ENCODE measurements at regions not wholly inside any gene's neighbourhood (a gene's known extent, or its start where the extent isn't known, plus 50 kb on each side); places are given as distances from the start of the nearest gene placed in this dataset.
A peak's percentile ranks its signal among the peaks of the same experiment; 100 is the strongest.

DNA sequence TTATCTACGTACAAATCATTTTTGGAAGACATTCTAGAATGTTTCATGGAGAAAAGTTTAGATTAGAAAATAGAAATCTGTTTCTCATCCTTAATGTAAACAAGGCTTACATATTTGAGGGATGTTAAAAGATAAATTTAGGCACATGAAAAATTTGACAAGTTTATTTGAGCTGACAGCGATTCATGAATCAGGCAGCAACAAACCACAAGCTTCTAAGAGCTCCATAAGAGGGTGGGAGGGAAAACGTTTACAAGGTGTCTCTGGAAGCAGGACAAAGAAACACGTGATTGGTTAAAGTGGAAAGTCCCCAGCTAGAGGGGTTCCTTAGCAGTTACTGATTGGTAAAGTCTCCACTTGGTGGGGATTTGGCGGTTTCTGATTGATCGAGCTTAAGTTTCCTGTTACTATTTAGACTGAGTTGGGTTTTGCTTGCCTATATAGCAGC, 228.9 kb upstream of the PITRM1 start:
- Histone ChIP-seq H3K36me3 (no peaks in the 10 kb centered on the region), H3K4me1 (no peaks in the 10 kb centered on the region), H3K27ac (no peak overlapping the region), H3K4me3 (no peak overlapping the region), H3K27me3 (no peaks in the 10 kb centered on the region), H3K9me3 (replicated peaks) (no peaks in the 10 kb centered on the region)
- DNase-seq, result no peak

DNA sequence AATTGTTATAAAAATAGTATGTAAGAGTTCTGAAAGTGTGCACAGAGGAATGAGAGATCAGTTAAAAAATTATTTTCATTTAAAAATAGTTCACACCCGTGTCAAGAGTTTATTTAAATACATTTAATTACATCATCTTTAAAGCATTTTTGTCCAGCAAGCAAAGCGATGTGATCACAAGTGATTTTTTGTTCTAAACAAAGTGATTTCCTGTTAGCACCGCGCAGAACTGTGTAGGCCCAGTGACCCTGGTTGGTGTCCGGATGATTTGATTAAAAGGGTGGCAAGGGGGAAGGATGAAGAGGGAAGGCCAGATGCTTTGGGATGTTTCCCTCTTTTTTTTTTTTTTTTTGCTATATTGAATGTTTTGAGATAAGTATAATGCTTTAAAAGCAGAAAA, 227.8 kb upstream of the PITRM1 start:
- Histone ChIP-seq H3K36me3 (no peaks in the 10 kb centered on the region), H3K9me3 (replicated peaks) (no peaks in the 10 kb centered on the region), H3K4me3 (no peak overlapping the region), H3K27ac (no peak overlapping the region), H3K27me3 (no peaks in the 10 kb centered on the region), H3K4me1 (no peaks in the 10 kb centered on the region)
- DNase-seq, result no peak

DNA sequence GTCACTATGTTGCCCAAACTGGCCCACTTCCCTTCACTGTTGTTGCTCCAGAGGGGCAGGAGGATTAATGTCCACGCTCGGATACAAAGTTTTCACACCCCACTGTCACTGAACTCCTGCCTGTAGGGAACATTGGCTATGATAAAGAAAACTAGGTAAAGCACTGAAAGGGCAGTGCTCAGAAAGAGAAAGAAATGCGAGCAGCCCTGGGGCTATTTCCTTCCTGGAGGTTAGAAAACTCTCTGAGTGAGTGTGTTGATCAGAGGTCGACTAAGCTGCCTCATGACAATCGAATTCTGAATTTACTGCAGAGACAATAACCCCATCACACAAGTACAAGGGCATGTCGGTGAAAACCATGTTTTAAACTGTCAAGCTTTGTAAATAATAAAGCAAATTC, 227.2 kb upstream of the PITRM1 start:
- Histone ChIP-seq H3K27me3 (no peaks in the 10 kb centered on the region), H3K4me3 (no peak overlapping the region), H3K27ac (no peak overlapping the region), H3K4me1 (no peaks in the 10 kb centered on the region), H3K9me3 (replicated peaks) (no peaks in the 10 kb centered on the region), H3K36me3 (no peaks in the 10 kb centered on the region)
- no peak for DNase-seq

- no peaks in the 10 kb centered on the region for H3K4me1 ChIP-seq
- H3K4me3 ChIP-seq, result no peak overlapping the region
- peak; percentile 8 to 33 for DNase-seq
- H3K9me3 ChIP-seq (replicated peaks), result no peaks in the 10 kb centered on the region
- H3K27ac ChIP-seq, result no peak overlapping the region
- no peaks in the 10 kb centered on the region for H3K36me3 ChIP-seq
- no peaks in the 10 kb centered on the region for H3K27me3 ChIP-seq
These were observed 226.5 kb upstream of the PITRM1 start for GRCh38 chr10:3398825-3399646.

DNA sequence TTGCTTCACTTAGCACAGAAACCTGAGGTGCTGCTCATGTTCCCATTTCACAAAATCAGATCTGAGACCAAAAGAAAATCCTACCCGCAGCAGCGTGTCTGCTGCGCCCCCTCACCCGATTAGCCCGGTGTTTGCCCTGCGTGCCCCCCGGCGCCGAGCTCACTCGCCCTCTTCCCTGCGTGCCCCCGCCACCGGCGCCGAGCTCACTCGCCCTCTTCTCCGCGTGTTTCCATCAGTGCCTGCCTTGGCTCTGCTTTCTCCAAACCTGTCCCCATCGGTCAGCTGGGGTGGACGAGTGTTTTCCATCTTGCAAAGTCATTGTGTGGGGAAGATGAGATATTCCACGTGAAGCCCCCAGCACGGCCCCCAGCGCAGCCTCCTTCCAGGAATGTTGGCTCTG, 225.3 kb upstream of the PITRM1 start:
- H3K9me3 ChIP-seq (replicated peaks), result no peaks in the 10 kb centered on the region
- H3K4me1 ChIP-seq, result no peaks in the 10 kb centered on the region
- H3K36me3 ChIP-seq, result no peaks in the 10 kb centered on the region
- no peaks in the 10 kb centered on the region for H3K27me3 ChIP-seq
- H3K27ac ChIP-seq, result no peak overlapping the region
- no peak overlapping the region for H3K4me3 ChIP-seq
- DNase-seq, result no peak

GRCh38 chr10:3397231-3397630, 224.6 kb upstream of the PITRM1 start:
- Histone ChIP-seq H3K4me1 (no peaks in the 10 kb centered on the region), H3K9me3 (replicated peaks) (no peaks in the 10 kb centered on the region), H3K36me3 (no peaks in the 10 kb centered on the region), H3K27me3 (no peaks in the 10 kb centered on the region), H3K27ac (no peak overlapping the region), H3K4me3 (no peak overlapping the region)
- no peak for DNase-seq

DNA sequence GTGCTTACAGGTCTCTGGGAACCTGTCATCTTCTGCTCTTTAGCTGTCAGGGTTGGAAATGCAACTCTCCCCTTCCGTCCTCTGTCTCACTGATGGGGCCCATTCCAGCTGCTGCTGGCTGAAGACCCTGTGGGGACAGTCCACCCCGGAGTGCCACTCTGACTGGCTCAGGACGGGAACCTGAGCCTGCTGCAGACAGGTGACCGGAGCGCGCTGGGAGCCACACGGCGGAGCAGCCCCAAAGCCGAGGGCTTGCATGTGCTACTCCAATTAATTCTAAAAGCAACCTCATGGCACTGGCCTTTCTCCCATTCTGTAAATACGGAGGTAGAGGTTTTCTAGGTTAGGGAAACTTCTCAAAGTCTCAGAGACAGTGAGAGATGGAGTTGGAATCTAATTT, 223.5 kb upstream of the PITRM1 start:
- Histone ChIP-seq H3K27ac (no peak overlapping the region), H3K4me1 (no peaks in the 10 kb centered on the region)
- no peak for DNase-seq

GRCh38 chr10:3395458-3395861, 222.9 kb upstream of the PITRM1 start:
- Histone ChIP-seq H3K27me3 (no peaks in the 10 kb centered on the region), H3K27ac (no peak overlapping the region), H3K9me3 (replicated peaks) (no peaks in the 10 kb centered on the region), H3K4me1 (no peaks in the 10 kb centered on the region), H3K36me3 (no peaks in the 10 kb centered on the region), H3K4me3 (no peak overlapping the region)
- no peak for DNase-seq

More for the DNA sequence above, 223.5 kb upstream of the PITRM1 start:
- Histone ChIP-seq H3K27me3 (no peaks in the 10 kb centered on the region), H3K4me3 (no peak overlapping the region), H3K36me3 (no peaks in the 10 kb centered on the region), H3K9me3 (replicated peaks) (no peaks in the 10 kb centered on the region)

DNA sequence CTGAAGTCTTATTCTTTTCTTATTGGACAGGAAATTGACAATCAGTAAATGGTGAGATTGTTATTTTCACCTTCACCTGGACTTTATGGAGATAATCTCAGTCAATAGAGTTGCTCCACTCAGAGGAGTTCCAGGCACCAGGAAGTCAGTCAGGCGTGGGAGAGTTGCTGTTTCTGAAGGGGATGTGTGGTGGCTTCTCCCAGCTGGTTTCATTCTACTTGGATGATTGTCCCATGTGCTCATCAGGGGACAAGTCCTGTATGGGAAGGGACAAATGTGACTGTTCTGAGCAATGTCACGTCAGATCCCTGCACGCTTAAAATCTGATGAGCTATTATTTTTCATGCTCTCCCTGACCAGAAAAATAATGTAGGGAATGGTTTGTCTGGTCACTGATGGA, 222.5 kb upstream of the PITRM1 start:
- Histone ChIP-seq H3K4me3 (no peak overlapping the region), H3K27me3 (no peaks in the 10 kb centered on the region), H3K4me1 (no peaks in the 10 kb centered on the region), H3K36me3 (no peaks in the 10 kb centered on the region), H3K9me3 (replicated peaks) (no peaks in the 10 kb centered on the region), H3K27ac (no peak overlapping the region)
- DNase-seq, result no peak

DNA sequence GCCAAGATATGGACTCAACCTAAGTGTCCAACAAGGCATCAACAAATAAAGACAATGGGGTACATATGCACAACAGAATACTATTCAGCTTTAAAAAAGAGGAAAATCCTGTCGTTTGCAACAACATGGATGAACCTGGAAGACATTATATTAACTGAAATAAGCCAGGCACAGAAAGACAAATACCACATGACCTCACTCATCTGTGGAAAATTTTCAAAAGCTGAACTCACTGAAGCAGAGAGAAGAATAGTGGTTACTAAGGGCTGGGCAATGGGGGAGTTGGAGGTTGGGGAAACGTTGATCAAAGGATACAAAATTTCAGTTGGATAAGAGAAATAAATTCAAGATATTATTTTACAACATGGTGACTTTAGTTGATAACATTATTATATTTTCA, 221.4 kb upstream of the PITRM1 start:
- no peak for DNase-seq
- no peaks in the 10 kb centered on the region for H3K9me3 ChIP-seq (replicated peaks)
- no peaks in the 10 kb centered on the region for H3K36me3 ChIP-seq
- no peak overlapping the region for H3K4me3 ChIP-seq
- H3K4me1 ChIP-seq, result no peaks in the 10 kb centered on the region
- H3K27ac ChIP-seq, result no peak overlapping the region
- H3K27me3 ChIP-seq, result no peaks in the 10 kb centered on the region

GRCh38 chr10:3391657-3392056, 219.1 kb upstream of the PITRM1 start:
- no peak for DNase-seq
- Histone ChIP-seq H3K9me3 (replicated peaks) (no peaks in the 10 kb centered on the region), H3K27me3 (no peaks in the 10 kb centered on the region), H3K27ac (no peak overlapping the region), H3K4me3 (no peak overlapping the region), H3K4me1 (no peaks in the 10 kb centered on the region), H3K36me3 (no peaks in the 10 kb centered on the region)

GRCh38 chr10:3389130-3389529, 216.5 kb upstream of the PITRM1 start:
- H3K4me3 ChIP-seq, result no peak overlapping the region
- no peak overlapping the region for H3K27ac ChIP-seq
- no peaks in the 10 kb centered on the region for H3K4me1 ChIP-seq
- no peaks in the 10 kb centered on the region for H3K36me3 ChIP-seq
- DNase-seq, result no peak
- no peaks in the 10 kb centered on the region for H3K27me3 ChIP-seq
- no peaks in the 10 kb centered on the region for H3K9me3 ChIP-seq (replicated peaks)

GRCh38 chr10:3385487-3385886, 212.9 kb upstream of the PITRM1 start:
- DNase-seq, result no peak
- Histone ChIP-seq H3K27me3 (no peaks in the 10 kb centered on the region), H3K4me1 (no peaks in the 10 kb centered on the region), H3K27ac (no peak overlapping the region), H3K36me3 (no peaks in the 10 kb centered on the region), H3K9me3 (replicated peaks) (no peaks in the 10 kb centered on the region), H3K4me3 (no peak overlapping the region)

DNA sequence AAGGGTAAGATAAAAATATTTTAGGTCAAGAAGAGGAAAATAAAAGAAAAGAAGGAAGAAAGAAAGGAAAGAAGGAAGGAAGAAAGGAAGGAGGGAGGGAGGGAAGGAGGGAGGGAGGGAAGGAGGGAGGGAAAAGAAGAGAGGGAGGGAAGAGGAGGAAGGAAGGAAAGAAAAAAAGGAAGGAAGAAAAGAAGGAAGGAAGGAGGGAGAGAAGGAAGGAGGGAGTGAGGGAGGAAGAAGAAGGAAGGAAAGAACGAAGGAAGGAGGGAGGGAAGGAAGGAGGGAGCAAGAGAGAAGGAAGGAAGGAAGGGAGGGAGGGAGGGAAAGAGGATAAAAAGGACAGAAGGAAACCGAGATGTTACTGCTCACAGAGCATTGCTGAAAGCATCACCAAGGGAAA, 209.5 kb upstream of the PITRM1 start:
- H3K9me3 ChIP-seq (replicated peaks), result no peaks in the 10 kb centered on the region
- no peak for DNase-seq
- no peak overlapping the region for H3K27ac ChIP-seq
- no peaks in the 10 kb centered on the region for H3K36me3 ChIP-seq
- no peaks in the 10 kb centered on the region for H3K4me1 ChIP-seq
- no peak overlapping the region for H3K4me3 ChIP-seq
- no peaks in the 10 kb centered on the region for H3K27me3 ChIP-seq

DNA sequence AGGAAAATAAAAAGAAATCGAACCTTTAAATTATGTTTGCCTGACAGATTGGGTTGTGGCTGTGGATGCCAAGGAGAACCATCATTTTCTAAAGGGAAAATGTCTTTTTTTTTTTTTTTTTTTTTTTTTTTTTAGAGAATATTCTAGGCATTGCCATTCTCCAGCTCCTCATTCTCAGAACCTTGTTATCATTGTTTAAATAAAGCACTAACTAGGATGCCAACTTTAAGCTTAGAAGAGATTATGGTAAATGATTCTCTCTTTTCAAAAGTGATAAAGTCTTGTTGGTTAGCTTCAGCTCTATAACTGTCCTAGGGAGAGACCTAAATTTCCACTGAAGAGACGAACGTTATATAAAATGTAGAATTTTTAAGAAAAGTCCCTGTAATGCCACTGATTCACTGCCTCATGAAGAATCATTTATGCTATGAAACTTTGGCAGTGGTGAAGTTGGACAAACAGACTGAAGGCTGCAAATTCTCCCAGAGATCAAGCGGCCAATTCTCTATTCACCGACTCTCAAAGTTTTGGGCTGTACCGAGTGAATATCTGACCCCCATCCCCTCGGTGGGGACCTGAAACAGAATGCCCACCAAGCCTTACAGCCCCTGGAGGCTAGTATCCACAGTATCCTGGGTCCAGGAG, 207.9 kb upstream of the PITRM1 start:
- H3K4me3 ChIP-seq, result no peak overlapping the region
- no peaks in the 10 kb centered on the region for H3K27me3 ChIP-seq
- no peak for DNase-seq
- no peaks in the 10 kb centered on the region for H3K4me1 ChIP-seq
- no peak overlapping the region for H3K27ac ChIP-seq
- no peaks in the 10 kb centered on the region for H3K9me3 ChIP-seq (replicated peaks)
- no peaks in the 10 kb centered on the region for H3K36me3 ChIP-seq

DNA sequence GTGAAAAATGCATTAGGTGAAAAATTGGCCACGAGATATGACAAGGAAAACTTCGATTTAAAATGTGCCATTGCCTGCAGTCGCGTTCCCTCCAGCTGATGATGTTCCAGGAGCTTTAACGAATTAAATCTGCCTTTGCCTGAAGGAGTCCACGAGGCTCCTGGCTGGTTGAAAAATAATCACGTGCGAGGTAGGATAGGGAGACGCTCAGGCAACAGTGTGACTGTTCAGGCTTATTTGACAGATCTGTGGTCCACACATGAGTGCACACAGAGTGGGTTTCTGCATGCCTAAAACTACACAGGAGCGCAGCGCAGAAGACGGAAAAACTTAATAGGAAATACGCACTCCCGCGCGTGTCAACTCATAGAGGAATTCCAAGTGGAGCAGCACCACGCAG, 204.0 kb upstream of the PITRM1 start:
- Histone ChIP-seq H3K4me3 (no peak overlapping the region), H3K27ac (no peak overlapping the region), H3K36me3 (no peaks in the 10 kb centered on the region), H3K9me3 (replicated peaks) (no peaks in the 10 kb centered on the region), H3K27me3 (no peaks in the 10 kb centered on the region), H3K4me1 (no peaks in the 10 kb centered on the region)
- no peak for DNase-seq

Measured in SJCRH30 (cell line).